ENCODE measurements at regions not wholly inside any gene's neighbourhood (a gene's known extent, or its start where the extent isn't known, plus 50 kb on each side); places are given as distances from the start of the nearest gene placed in this dataset.

- no peak for TF ChIP-seq CTCF (IDR thresholded peaks at IDR 0.05)
- no peak for TF ChIP-seq POLR2A (IDR thresholded peaks at IDR 0.05)
These were observed 132.0 kb downstream of the HAUS1 start for GRCh38 chr18:46236156-46236555.

Measured in thyroid gland (tissue), 4 donors.